ENCODE measurements at regions not wholly inside any gene's neighbourhood (a gene's known extent, or its start where the extent isn't known, plus 50 kb on each side); places are given as distances from the start of the nearest gene placed in this dataset.

DNA sequence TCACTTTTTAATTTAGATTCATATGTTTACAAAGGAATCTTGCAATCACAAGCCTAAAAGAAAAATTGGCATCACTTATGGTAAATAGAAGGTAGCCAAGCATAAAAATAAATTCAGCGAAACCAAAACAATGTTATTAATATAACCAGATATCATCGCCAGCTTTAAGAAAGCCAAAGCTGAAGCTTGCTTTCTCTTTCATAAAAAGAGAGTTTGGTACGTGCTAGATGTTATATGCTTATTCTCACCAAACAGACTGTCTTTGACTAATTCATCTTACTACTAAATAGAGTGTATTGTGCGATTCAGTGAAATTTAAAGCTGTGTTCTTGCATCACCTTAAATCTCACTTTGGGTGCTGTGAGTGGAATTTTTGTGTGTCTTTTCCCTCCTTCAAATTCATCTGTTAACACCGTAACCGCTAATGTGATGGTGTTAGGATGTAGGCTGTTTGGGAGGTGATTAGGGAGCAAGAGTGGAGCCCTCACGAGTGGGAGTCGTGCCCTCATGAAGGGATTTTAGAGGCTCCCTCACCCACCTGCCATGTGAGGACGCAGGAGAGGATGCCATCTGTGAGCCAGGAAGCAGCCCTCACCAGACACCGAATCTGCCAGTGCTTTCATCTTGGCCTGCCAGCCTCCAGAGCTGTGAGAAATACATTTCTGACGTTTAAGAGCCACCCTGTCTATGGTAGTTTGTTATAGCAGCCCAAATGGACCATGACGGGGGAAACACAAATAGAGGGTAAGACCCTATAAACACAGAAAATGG, 134.1 kb upstream of the TMEM45B start:
- no peak for TF ChIP-seq EZH2 (IDR thresholded peaks at IDR 0.05; ENCODE audit: low read depth)
- TF ChIP-seq, protein P1, sequence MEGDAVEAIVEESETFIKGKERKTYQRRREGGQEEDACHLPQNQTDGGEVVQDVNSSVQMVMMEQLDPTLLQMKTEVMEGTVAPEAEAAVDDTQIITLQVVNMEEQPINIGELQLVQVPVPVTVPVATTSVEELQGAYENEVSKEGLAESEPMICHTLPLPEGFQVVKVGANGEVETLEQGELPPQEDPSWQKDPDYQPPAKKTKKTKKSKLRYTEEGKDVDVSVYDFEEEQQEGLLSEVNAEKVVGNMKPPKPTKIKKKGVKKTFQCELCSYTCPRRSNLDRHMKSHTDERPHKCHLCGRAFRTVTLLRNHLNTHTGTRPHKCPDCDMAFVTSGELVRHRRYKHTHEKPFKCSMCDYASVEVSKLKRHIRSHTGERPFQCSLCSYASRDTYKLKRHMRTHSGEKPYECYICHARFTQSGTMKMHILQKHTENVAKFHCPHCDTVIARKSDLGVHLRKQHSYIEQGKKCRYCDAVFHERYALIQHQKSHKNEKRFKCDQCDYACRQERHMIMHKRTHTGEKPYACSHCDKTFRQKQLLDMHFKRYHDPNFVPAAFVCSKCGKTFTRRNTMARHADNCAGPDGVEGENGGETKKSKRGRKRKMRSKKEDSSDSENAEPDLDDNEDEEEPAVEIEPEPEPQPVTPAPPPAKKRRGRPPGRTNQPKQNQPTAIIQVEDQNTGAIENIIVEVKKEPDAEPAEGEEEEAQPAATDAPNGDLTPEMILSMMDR (conservative IDR thresholded peaks at IDR 0.05) = no peak
- ChIA-PET CTCF (no interaction called here), POLR2A (ENCODE audit: unreplicated experiment) (no interaction called here)
- H3K9me3 ChIP-seq (ENCODE audit: insufficient read depth, low read depth) = no peaks in the 10 kb centered on the region
- no peaks in the 10 kb centered on the region for H3F3A ChIP-seq (ENCODE audit: insufficient read depth, low read depth)
- H3K9me2 ChIP-seq (ENCODE audit: insufficient read depth) = no peaks in the 10 kb centered on the region
- no peak overlapping the region for H3K4me2 ChIP-seq
- no peak for DNase-seq
- H3K27me3 ChIP-seq (ENCODE audit: insufficient read depth, low read depth) = no peaks in the 10 kb centered on the region
- H3K27ac ChIP-seq = no peak overlapping the region
- H2AFZ ChIP-seq = no peak overlapping the region
- H3K36me3 ChIP-seq (ENCODE audit: low read depth) = no peaks in the 10 kb centered on the region
- intact Hi-C loops (cut with micrococcal nuclease; ENCODE audit: unreplicated experiment) = no loop called here
- H3K4me1 ChIP-seq (replicated peaks; ENCODE audit: insufficient read depth) = no peaks in the 10 kb centered on the region
- no TSS peak for BruUV-seq (replicated peaks)
- H4K20me1 ChIP-seq (ENCODE audit: insufficient read depth) = no peaks in the 10 kb centered on the region
- H3K4me3 ChIP-seq = no peak overlapping the region
- no peaks in the 10 kb centered on the region for H3K79me2 ChIP-seq (ENCODE audit: low read depth)

DNA sequence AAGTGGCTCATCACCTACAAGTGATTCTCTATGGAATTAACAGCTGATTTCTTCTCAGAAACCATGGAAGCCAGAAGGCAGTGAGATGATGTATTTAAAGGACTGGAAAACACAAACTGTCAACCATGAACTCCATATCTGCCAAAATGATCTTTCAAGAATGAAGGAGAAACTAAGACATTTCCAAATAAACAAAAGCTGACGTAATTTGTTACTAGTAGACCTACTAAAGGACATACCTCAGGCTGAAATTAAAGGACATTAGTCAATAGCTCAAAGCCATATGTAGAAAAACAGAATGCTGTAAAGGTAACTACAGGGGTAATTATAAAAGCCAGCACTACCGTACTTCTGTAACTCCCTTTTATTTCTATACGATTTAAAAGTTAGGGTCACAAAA, 129.4 kb upstream of the TMEM45B start:
- Histone ChIP-seq H3K9me2 (ENCODE audit: insufficient read depth) (no peaks in the 10 kb centered on the region), H3K36me3 (ENCODE audit: low read depth) (no peaks in the 10 kb centered on the region), H3K4me2 (no peak overlapping the region), H3K9me3 (ENCODE audit: insufficient read depth, low read depth) (no peaks in the 10 kb centered on the region), H3F3A (ENCODE audit: insufficient read depth, low read depth) (no peaks in the 10 kb centered on the region), H3K27me3 (ENCODE audit: insufficient read depth, low read depth) (no peaks in the 10 kb centered on the region), H3K79me2 (ENCODE audit: low read depth) (no peaks in the 10 kb centered on the region), H3K4me1 (replicated peaks; ENCODE audit: insufficient read depth) (peaks cover 4% of the 10 kb centered on the region; the same call in 1 of the 2 replicates), H4K20me1 (ENCODE audit: insufficient read depth) (no peaks in the 10 kb centered on the region), H3K27ac (no peak overlapping the region), H2AFZ (no peak overlapping the region), H3K4me3 (no peak overlapping the region)
- POLR2A ChIA-PET (ENCODE audit: unreplicated experiment) = no interaction called here
- CTCF ChIA-PET = no interaction called here
- TF ChIP-seq, protein P1 (conservative IDR thresholded peaks at IDR 0.05) = no peak
- no peak for TF ChIP-seq EZH2 (IDR thresholded peaks at IDR 0.05; ENCODE audit: low read depth)
- DNase-seq = no peak
- no TSS peak for BruUV-seq (replicated peaks)
- intact Hi-C loops (cut with micrococcal nuclease; ENCODE audit: unreplicated experiment) = no loop called here

DNA sequence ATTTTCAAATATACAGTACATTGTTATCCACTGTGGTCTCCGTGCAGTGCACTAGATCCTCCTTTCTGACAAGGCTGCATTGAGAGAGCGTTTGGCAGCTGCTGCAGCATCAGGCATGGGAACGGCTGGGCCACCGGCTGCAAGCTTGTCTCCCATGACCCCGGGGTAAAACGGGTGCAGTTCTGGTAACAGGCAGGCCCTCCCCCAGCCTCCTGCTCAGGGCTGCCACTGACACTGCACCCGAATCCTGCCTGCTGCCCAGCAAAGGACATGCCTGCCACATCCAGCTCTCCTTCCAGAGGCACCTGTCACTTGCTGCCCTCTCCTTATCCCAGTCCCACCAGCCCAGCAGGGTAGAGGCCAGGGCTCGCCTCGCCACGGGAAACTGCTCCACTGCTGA, 124.5 kb upstream of the TMEM45B start:
- Histone ChIP-seq H3F3A (ENCODE audit: insufficient read depth, low read depth) (no peaks in the 10 kb centered on the region), H3K27ac (no peak overlapping the region), H2AFZ (no peak overlapping the region), H3K79me2 (ENCODE audit: low read depth) (no peaks in the 10 kb centered on the region), H3K36me3 (ENCODE audit: low read depth) (no peaks in the 10 kb centered on the region), H4K20me1 (ENCODE audit: insufficient read depth) (no peaks in the 10 kb centered on the region), H3K4me3 (no peak overlapping the region), H3K27me3 (ENCODE audit: insufficient read depth, low read depth) (no peaks in the 10 kb centered on the region), H3K9me2 (ENCODE audit: insufficient read depth) (no peaks in the 10 kb centered on the region), H3K4me1 (replicated peaks; ENCODE audit: insufficient read depth) (peaks cover 4% of the 10 kb centered on the region; the same call in 1 of the 2 replicates), H3K9me3 (ENCODE audit: insufficient read depth, low read depth) (no peaks in the 10 kb centered on the region), H3K4me2 (no peak overlapping the region)
- CTCF ChIA-PET = no interaction called here
- POLR2A ChIA-PET (ENCODE audit: unreplicated experiment) = interaction anchor here (0.6 kb wide), 1 partner anchor 57 kb away, joined by 3 read pairs; no protein-coding TSS in a partner anchor
- TF ChIP-seq EZH2 (IDR thresholded peaks at IDR 0.05; ENCODE audit: low read depth) = no peak
- TF ChIP-seq, protein P1 (conservative IDR thresholded peaks at IDR 0.05) = no peak
- intact Hi-C loops (cut with micrococcal nuclease; ENCODE audit: unreplicated experiment) = no loop called here
- DNase-seq = no peak
- BruUV-seq (replicated peaks) = no TSS peak
